ENCODE measurements at regions not wholly inside any gene's neighbourhood (a gene's known extent, or its start where the extent isn't known, plus 50 kb on each side); places are given as distances from the start of the nearest gene placed in this dataset.
"Not testable (repeated sequence)": the region's sequence is repeated elsewhere in the genome, so short reads cannot be mapped to it uniquely, and the experiment has no call there.

DNA sequence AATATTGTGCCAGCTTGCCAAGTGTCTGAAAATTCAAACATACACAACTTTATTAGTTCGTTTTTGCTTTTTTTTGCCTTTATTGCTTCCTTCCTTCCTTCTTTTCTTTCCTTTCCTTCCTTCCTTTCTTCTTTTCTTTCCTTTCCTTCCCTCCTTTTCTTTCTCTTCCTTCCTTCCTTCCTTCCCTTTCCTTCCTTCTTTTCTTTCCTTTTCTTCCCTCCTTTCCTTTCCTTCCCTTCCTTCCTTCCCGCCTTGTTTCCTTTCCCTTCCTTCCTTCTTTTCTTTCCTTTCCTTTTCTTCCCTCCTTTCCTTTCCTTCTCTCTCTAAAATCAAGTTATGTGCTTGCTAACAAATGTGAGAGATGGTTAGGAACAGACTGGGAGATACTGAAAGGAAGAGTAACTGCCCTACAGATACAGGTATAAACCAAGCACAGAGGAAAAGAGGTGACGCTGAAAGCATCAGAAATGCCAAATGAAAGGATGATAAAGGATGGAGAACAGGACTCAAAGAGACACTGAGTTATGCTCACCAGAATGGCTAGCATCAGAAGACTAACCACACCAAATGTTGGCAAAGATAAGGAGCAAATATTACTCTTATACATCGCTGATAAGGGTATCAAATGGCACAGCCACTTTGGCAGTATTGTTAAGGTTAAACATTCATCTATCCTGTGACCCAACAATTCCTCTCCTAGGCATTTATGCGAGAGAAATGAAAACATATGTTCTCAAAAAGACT, 151.6 kb downstream of the MREG start:
- TF ChIP-seq CTBP1 (IDR thresholded peaks at IDR 0.05; ENCODE audit: borderline replicate concordance) (no peak), FOXA1 (IDR thresholded peaks at IDR 0.05) (no peak), LEF1 (IDR thresholded peaks at IDR 0.05; ENCODE audit: borderline replicate concordance) (no peak), FOXK2 (IDR thresholded peaks at IDR 0.05) (no peak), ZNF384 (IDR thresholded peaks at IDR 0.05) (no peak), HDGF (IDR thresholded peaks at IDR 0.05; ENCODE audit: borderline replicate concordance) (no peak), BHLHE40 (IDR thresholded peaks at IDR 0.05; ENCODE audit: borderline replicate concordance) (no peak), SUZ12 (IDR thresholded peaks at IDR 0.05) (no peak), NFRKB (IDR thresholded peaks at IDR 0.05) (no peak), ELF4 (IDR thresholded peaks at IDR 0.05) (no peak), TARDBP (IDR thresholded peaks at IDR 0.05) (no peak), SP1 (IDR thresholded peaks at IDR 0.05) (no peak), L3MBTL2 (conservative IDR thresholded peaks at IDR 0.05) (no peak), FOXM1 (IDR thresholded peaks at IDR 0.05; ENCODE audit: borderline replicate concordance) (no peak), ARNT (IDR thresholded peaks at IDR 0.05) (no peak)
- TF ChIP-seq, protein P1, sequence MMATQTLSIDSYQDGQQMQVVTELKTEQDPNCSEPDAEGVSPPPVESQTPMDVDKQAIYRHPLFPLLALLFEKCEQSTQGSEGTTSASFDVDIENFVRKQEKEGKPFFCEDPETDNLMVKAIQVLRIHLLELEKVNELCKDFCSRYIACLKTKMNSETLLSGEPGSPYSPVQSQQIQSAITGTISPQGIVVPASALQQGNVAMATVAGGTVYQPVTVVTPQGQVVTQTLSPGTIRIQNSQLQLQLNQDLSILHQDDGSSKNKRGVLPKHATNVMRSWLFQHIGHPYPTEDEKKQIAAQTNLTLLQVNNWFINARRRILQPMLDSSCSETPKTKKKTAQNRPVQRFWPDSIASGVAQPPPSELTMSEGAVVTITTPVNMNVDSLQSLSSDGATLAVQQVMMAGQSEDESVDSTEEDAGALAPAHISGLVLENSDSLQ (IDR thresholded peaks at IDR 0.05) = no peak
- no peak for DNase-seq (ENCODE audit: extremely low spot score)
- CTCF ChIA-PET = no interaction called here
- POLR2A ChIA-PET = no interaction called here

DNA sequence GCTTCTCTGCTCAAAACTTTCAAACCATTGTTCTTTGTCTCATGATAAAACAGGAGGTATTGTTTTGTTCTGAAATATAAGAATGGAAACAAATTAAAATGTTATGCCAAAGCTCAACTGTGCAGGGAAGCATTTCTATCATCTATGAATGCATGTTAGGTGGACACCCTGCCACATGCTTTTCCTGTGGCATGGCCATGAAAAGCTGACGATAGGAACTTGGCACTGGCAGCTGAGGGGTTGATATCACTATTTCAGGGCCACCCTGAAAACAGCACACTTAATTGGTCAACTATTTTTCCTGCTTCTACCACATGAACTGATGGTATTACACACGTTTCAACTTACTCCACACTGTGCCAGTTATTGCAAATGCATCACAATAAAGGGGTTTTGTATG, 157.3 kb downstream of the MREG start:
- POLR2A ChIA-PET = no interaction called here
- CTCF ChIA-PET = no interaction called here
- DNase-seq (ENCODE audit: extremely low spot score) = no peak
- TF ChIP-seq TARDBP (IDR thresholded peaks at IDR 0.05) (no peak), SUZ12 (IDR thresholded peaks at IDR 0.05) (no peak), CTBP1 (IDR thresholded peaks at IDR 0.05; ENCODE audit: borderline replicate concordance) (no peak), FOXA1 (IDR thresholded peaks at IDR 0.05) (no peak), NFRKB (IDR thresholded peaks at IDR 0.05) (no peak), ARNT (IDR thresholded peaks at IDR 0.05) (no peak), SP1 (IDR thresholded peaks at IDR 0.05) (no peak), FOXK2 (IDR thresholded peaks at IDR 0.05) (no peak), ELF4 (IDR thresholded peaks at IDR 0.05) (no peak), L3MBTL2 (conservative IDR thresholded peaks at IDR 0.05) (no peak), HDGF (IDR thresholded peaks at IDR 0.05; ENCODE audit: borderline replicate concordance) (no peak), BHLHE40 (IDR thresholded peaks at IDR 0.05; ENCODE audit: borderline replicate concordance) (no peak), ZNF384 (IDR thresholded peaks at IDR 0.05) (no peak), FOXM1 (IDR thresholded peaks at IDR 0.05; ENCODE audit: borderline replicate concordance) (no peak), LEF1 (IDR thresholded peaks at IDR 0.05; ENCODE audit: borderline replicate concordance) (no peak)
- TF ChIP-seq, protein P1 (IDR thresholded peaks at IDR 0.05) = no peak

DNA sequence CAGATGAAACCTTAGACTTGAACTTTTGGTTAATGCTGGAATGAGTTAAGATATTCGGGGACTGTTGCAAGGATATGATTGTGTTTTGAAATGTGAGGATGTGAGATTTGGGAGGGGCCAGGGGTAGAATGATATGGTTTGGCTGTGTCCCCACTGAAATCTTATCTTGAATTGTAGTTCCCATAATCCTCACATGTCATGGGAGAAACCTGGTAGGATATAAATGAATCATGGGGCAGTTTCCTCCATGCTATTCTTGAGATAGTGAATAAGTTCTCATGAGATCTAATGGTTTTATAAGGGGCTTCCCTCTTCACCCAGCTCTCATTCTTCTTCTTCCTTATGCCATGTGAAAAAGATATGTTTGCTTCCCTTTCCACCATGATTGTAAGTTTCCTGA, 158.0 kb downstream of the MREG start:
- DNase-seq (ENCODE audit: extremely low spot score); POLR2A ChIA-PET; CTCF ChIA-PET: not testable (repeated sequence)

DNA sequence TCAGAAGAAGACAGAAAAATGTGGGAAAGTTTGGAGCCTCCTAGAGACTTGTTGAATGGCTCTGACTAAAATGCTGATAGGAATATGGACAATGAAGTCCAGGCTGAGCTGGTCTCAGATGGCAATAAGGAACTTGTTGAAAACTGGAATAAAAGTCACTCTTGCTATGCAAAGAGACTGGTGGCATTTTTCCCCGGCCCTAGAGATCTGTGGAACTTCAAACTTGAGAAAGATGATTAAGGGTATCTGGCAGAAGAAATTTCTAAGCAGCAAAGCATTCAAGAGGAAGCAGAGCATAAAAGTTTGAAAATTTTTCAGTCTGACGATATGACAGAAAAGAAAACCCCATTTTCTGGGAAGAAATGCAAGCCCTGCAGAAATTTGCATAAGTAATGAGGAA, 159.3 kb downstream of the MREG start:
- CTCF ChIA-PET = no interaction called here
- POLR2A ChIA-PET = no interaction called here
- TF ChIP-seq NFRKB (IDR thresholded peaks at IDR 0.05) (no peak), CTBP1 (IDR thresholded peaks at IDR 0.05; ENCODE audit: borderline replicate concordance) (no peak), TARDBP (IDR thresholded peaks at IDR 0.05) (no peak), SP1 (IDR thresholded peaks at IDR 0.05) (no peak), LEF1 (IDR thresholded peaks at IDR 0.05; ENCODE audit: borderline replicate concordance) (no peak), L3MBTL2 (conservative IDR thresholded peaks at IDR 0.05) (no peak), FOXM1 (IDR thresholded peaks at IDR 0.05; ENCODE audit: borderline replicate concordance) (no peak), FOXK2 (IDR thresholded peaks at IDR 0.05) (no peak), ZNF384 (IDR thresholded peaks at IDR 0.05) (no peak), ARNT (IDR thresholded peaks at IDR 0.05) (no peak), FOXA1 (IDR thresholded peaks at IDR 0.05) (no peak), BHLHE40 (IDR thresholded peaks at IDR 0.05; ENCODE audit: borderline replicate concordance) (no peak), HDGF (IDR thresholded peaks at IDR 0.05; ENCODE audit: borderline replicate concordance) (no peak), SUZ12 (IDR thresholded peaks at IDR 0.05) (no peak), ELF4 (IDR thresholded peaks at IDR 0.05) (no peak)
- TF ChIP-seq, protein P1 (IDR thresholded peaks at IDR 0.05) = no peak
- no peak for DNase-seq (ENCODE audit: extremely low spot score)

DNA sequence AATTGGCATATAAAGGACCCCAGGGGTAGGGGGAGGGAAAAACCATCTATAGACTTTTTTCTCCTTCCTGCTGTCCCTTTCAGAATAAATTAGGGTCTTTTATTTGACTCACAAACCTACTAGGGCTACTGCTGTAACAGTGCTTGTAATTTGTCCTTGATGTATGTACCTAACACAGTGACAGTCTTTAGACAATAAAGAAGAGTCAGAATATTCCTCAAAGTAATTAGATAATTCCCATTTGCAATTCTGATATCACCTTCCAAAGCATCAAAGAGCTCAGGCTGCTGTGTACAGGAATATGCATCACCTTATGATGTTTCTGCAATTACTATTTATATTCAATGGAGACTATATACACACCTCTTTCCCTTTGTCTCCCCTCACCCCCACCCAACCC, 161.7 kb downstream of the MREG start:
- POLR2A ChIA-PET = no interaction called here
- CTCF ChIA-PET = no interaction called here
- TF ChIP-seq FOXM1 (IDR thresholded peaks at IDR 0.05; ENCODE audit: borderline replicate concordance) (no peak), ELF4 (IDR thresholded peaks at IDR 0.05) (no peak), HDGF (IDR thresholded peaks at IDR 0.05; ENCODE audit: borderline replicate concordance) (no peak), TARDBP (IDR thresholded peaks at IDR 0.05) (no peak), SUZ12 (IDR thresholded peaks at IDR 0.05) (no peak), FOXK2 (IDR thresholded peaks at IDR 0.05) (no peak), BHLHE40 (IDR thresholded peaks at IDR 0.05; ENCODE audit: borderline replicate concordance) (no peak), FOXA1 (IDR thresholded peaks at IDR 0.05) (no peak), NFRKB (IDR thresholded peaks at IDR 0.05) (no peak), ZNF384 (IDR thresholded peaks at IDR 0.05) (no peak), L3MBTL2 (conservative IDR thresholded peaks at IDR 0.05) (no peak), SP1 (IDR thresholded peaks at IDR 0.05) (no peak), ARNT (IDR thresholded peaks at IDR 0.05) (no peak)
- DNase-seq (ENCODE audit: extremely low spot score) = no peak

DNA sequence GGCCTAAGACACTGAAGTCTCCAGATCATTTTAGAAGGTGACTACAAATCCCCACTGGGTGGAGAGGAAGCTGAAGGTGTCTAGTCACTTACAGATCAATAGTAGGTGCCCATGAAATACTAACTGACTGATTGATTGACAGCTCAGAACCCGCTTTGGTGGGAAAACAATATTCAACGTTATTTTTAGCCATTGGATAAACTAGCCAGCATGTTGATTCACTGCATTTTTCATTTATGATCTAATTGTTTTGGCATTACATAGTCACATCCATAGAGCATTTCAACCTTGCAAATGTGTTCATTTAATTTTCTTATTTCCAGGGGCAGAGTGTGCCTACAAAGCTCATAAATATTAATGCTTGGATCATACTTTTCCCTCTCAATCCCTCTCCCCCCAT, 162.3 kb downstream of the MREG start:
- ChIA-PET CTCF (no interaction called here), POLR2A (no interaction called here)
- no peak for DNase-seq (ENCODE audit: extremely low spot score)
- TF ChIP-seq LEF1 (IDR thresholded peaks at IDR 0.05; ENCODE audit: borderline replicate concordance) (no peak), HDGF (IDR thresholded peaks at IDR 0.05; ENCODE audit: borderline replicate concordance) (no peak), ZNF384 (IDR thresholded peaks at IDR 0.05) (no peak), SUZ12 (IDR thresholded peaks at IDR 0.05) (no peak), FOXA1 (IDR thresholded peaks at IDR 0.05) (no peak)
- TF ChIP-seq, protein P1 (IDR thresholded peaks at IDR 0.05) = peak; percentile 54

All from HEK293T (cell line).